OCI-LY3 (cell line): ENCODE measurements at regions not wholly inside any gene's neighbourhood (a gene's known extent, or its start where the extent isn't known, plus 50 kb on each side); places are given as distances from the start of the nearest gene placed in this dataset.

Source experiments
- H2AFZ ChIP-seq: fragments of 200-600, 300-600 bp; shearing (Covaris generic); 2 replicates; pipeline ENCODE4 v1.6.0; 2014; ENCODE audit warnings: antibody characterized with exemption, low read depth, low read length
- H3K27ac ChIP-seq: fragments of 200-600, 300-600 bp; sonication (generic); 2 replicates; pipeline ENCODE4 v1.5.1; 2014; ENCODE audit warnings: mild to moderate bottlenecking, low read length, moderate library complexity, mixed read lengths
- H3K27me3 ChIP-seq: fragments of 200-600, 300-600 bp; sonication (generic); 2 replicates; pipeline ENCODE4 v1.6.1; 2014; ENCODE audit warnings: low read depth, low read length, mixed read lengths
- H3K36me3 ChIP-seq: fragments of 200-600, 300-600 bp; sonication (generic); replicated peaks from 2 replicates; pipeline ENCODE3; 2014; ENCODE audit warnings: low read depth, low read length, mixed read lengths
- H3K4me1 ChIP-seq: fragments of 300-600, 200-600 bp; sonication (generic); 2 replicates; pipeline ENCODE4 v1.6.1; 2014; ENCODE audit warnings: low read length, mixed read lengths
- H3K4me2 ChIP-seq: fragments of 200-600, 300-600 bp; sonication (generic); 2 replicates; pipeline ENCODE4 v1.6.1; 2014; ENCODE audit warnings: low read length, mixed read lengths
- H3K4me3 ChIP-seq: fragments of 300-600, 200-600 bp; sonication (generic); 2 replicates; pipeline ENCODE4 v1.5.1; 2014; ENCODE audit warnings: antibody characterized with exemption, mild to moderate bottlenecking, low read length, moderate library complexity
- H3K79me2 ChIP-seq: fragments of 300-600, 200-600 bp; shearing (Covaris generic); 2 replicates; pipeline ENCODE4 v1.6.1; 2014; ENCODE audit warnings: mild to moderate bottlenecking, low read length, mixed read lengths
- H3K9ac ChIP-seq: fragments of 300-600, 200-600 bp; shearing (Covaris generic); 2 replicates; pipeline ENCODE4 v1.6.0; 2014; ENCODE audit warnings: mild to moderate bottlenecking, low read length, moderate library complexity
- H3K9me3 ChIP-seq: fragments of 200-600, 300-600 bp; shearing (Covaris generic); 2 replicates; pipeline ENCODE4 v1.6.1; 2014; ENCODE audit warnings: low read length, mixed read lengths; ENCODE audit not compliant: insufficient read depth
- H4K20me1 ChIP-seq: fragments of 200-600, 300-600 bp; sonication (generic); 2 replicates; pipeline ENCODE4 v1.6.1; 2016; ENCODE audit warnings: low read length, mixed read lengths; ENCODE audit not compliant: insufficient read depth
- CTCF ChIP-seq: fragments of 200-600, 300-600 bp; sonication (generic); IDR thresholded peaks from 2 replicates; pipeline ENCODE4 v1.5.1; 2014; ENCODE audit warnings: antibody characterized with exemption, low read length, low read depth
- EZH2phosphoT487 ChIP-seq: fragments of 200-600 bp; shearing (Covaris generic); IDR thresholded peaks from 2 replicates; pipeline ENCODE4 v1.6.1; 2018; ENCODE audit warnings: antibody characterized with exemption, mixed run types, low read depth

GRCh38 chr21:35204850-35205541 lies 155.9 kb upstream of the RUNX1 start:
- no peaks in the 10 kb centered on the region; the same call in 1 of the 2 replicates for H3K9me3 ChIP-seq
- H3K27me3 ChIP-seq: no peaks in the 10 kb centered on the region
- peak overlapping the region; percentile 4; the same call in 1 of the 2 replicates for H2AFZ ChIP-seq
- no peaks in the 10 kb centered on the region for H3K79me2 ChIP-seq
- TF ChIP-seq EZH2phosphoT487 (no peak), CTCF (no peak)
- H3K4me3 ChIP-seq: peak overlapping the region; percentile 44
- peak overlapping the region; percentile 97 for H3K27ac ChIP-seq
- H3K4me2 ChIP-seq: peak overlapping the region; percentile 79
- peak overlapping the region; percentile 84 for H3K9ac ChIP-seq
- no peaks in the 10 kb centered on the region for H4K20me1 ChIP-seq
- peaks cover 60% of the 10 kb centered on the region for H3K4me1 ChIP-seq
- H3K36me3 ChIP-seq: no peaks in the 10 kb centered on the region

- H3K36me3 ChIP-seq: no peaks in the 10 kb centered on the region
- H3K4me2 ChIP-seq: peak overlapping the region; percentile 79
- no peak overlapping the region for H3K4me3 ChIP-seq
- TF ChIP-seq CTCF: no peak
- TF ChIP-seq EZH2phosphoT487: no peak
- no peaks in the 10 kb centered on the region for H4K20me1 ChIP-seq
- H3K27me3 ChIP-seq: no peaks in the 10 kb centered on the region
- H3K9me3 ChIP-seq: no peaks in the 10 kb centered on the region; the same call in 1 of the 2 replicates
- H3K79me2 ChIP-seq: no peaks in the 10 kb centered on the region
- peak overlapping the region; percentile 84; the same call in 1 of the 2 replicates for H3K9ac ChIP-seq
- peak overlapping the region; percentile 97 for H3K27ac ChIP-seq
- peaks cover 69% of the 10 kb centered on the region for H3K4me1 ChIP-seq
- H2AFZ ChIP-seq: no peak overlapping the region
These were observed 155.0 kb upstream of the RUNX1 start for GRCh38 chr21:35204125-35204524.

GRCh38 chr21:35203093-35203977 lies 154.2 kb upstream of the RUNX1 start:
- Histone ChIP-seq H3K4me3 (no peak overlapping the region), H3K4me1 (peaks cover 77% of the 10 kb centered on the region), H4K20me1 (no peaks in the 10 kb centered on the region), H3K79me2 (no peaks in the 10 kb centered on the region), H3K4me2 (peak overlapping the region; percentile 79; the same call in 1 of the 2 replicates), H3K36me3 (no peaks in the 10 kb centered on the region), H2AFZ (0 out of 2 replicates have a peak overlapping the region, but pooled peaks have one; percentile 15), H3K27ac (peak overlapping the region; percentile 97), H3K9me3 (no peaks in the 10 kb centered on the region; the same call in 1 of the 2 replicates), H3K9ac (no peak overlapping the region; the same call in 1 of the 2 replicates), H3K27me3 (no peaks in the 10 kb centered on the region)
- TF ChIP-seq EZH2phosphoT487 (no peak), CTCF (no peak)

GRCh38 chr21:35202431-35202830 lies 153.3 kb upstream of the RUNX1 start:
- Histone ChIP-seq H3K36me3 (peaks cover 5% of the 10 kb centered on the region), H3K4me1 (peaks cover 75% of the 10 kb centered on the region), H3K27ac (no peak overlapping the region; the same call in 1 of the 2 replicates), H2AFZ (no peak overlapping the region), H3K4me3 (no peak overlapping the region), H3K4me2 (no peak overlapping the region), H3K79me2 (no peaks in the 10 kb centered on the region), H4K20me1 (no peaks in the 10 kb centered on the region), H3K9ac (no peak overlapping the region), H3K27me3 (no peaks in the 10 kb centered on the region), H3K9me3 (peaks cover 7% of the 10 kb centered on the region)
- TF ChIP-seq CTCF (no peak), EZH2phosphoT487 (no peak)
